SU-DHL-6 (cell line): ENCODE measurements at regions not wholly inside any gene's neighbourhood (a gene's known extent, or its start where the extent isn't known, plus 50 kb on each side); places are given as distances from the start of the nearest gene placed in this dataset.

Experiments
- H2AFZ ChIP-seq: fragments of 200-600 bp; sonication (generic); 2 replicates; pipeline ENCODE4 v1.6.1; 2014; ENCODE audit warnings: low read depth, mild to moderate bottlenecking, moderate library complexity, mixed read lengths, antibody characterized with exemption, low read length; ENCODE audit not compliant: severe bottlenecking
- H3F3A ChIP-seq: fragments of 200-600 bp; shearing (Covaris generic); 2 replicates; pipeline ENCODE4 v1.6.0; 2016; ENCODE audit warnings: antibody characterized with exemption, mild to moderate bottlenecking; ENCODE audit not compliant: insufficient read depth
- H3K27ac ChIP-seq: fragments of 200-600 bp; sonication (generic); 2 replicates; pipeline ENCODE4 v1.5.1; 2016; ENCODE audit warnings: low read depth, mild to moderate bottlenecking, low read length, moderate library complexity, mixed read lengths
- H3K27me3 ChIP-seq: fragments of 200-600 bp; sonication (generic), shearing (Covaris generic); 2 replicates; pipeline ENCODE4 v1.6.0; 2014; ENCODE audit warnings: mild to moderate bottlenecking, low read length
- H3K36me3 ChIP-seq: fragments of 200-600 bp; sonication (generic); 2 replicates; pipeline ENCODE4 v1.6.1; 2014; ENCODE audit warnings: mild to moderate bottlenecking, low read length, mixed read lengths
- H3K4me2 ChIP-seq: fragments of 300-600, 200-600 bp; shearing (Covaris generic), sonication (generic); 2 replicates; pipeline ENCODE4 v1.6.0; 2014; ENCODE audit warnings: low read length, low read depth, mild to moderate bottlenecking; ENCODE audit not compliant: poor library complexity, severe bottlenecking
- H3K4me3 ChIP-seq: fragments of 200-600 bp; sonication (generic); 2 replicates; pipeline ENCODE4 v1.5.1; 2014; ENCODE audit warnings: antibody characterized with exemption, low read length, mild to moderate bottlenecking, mixed read lengths; ENCODE audit not compliant: insufficient read depth, poor library complexity, severe bottlenecking
- H3K79me2 ChIP-seq: fragments of 200-600 bp; sonication (generic); 2 replicates; pipeline ENCODE4 v1.6.1; 2014; ENCODE audit warnings: mild to moderate bottlenecking, low read length, moderate library complexity; ENCODE audit not compliant: insufficient read depth
- H3K9ac ChIP-seq: fragments of 200-600 bp; sonication (generic); 2 replicates; pipeline ENCODE4 v1.7.0; 2014; ENCODE audit warnings: mild to moderate bottlenecking, low read length
- H3K9me2 ChIP-seq: fragments of 200-600 bp; sonication (generic); replicated peaks from 2 replicates; pipeline ENCODE4 v1.6.1; 2014; ENCODE audit warnings: low read length; ENCODE audit not compliant: insufficient read depth
- H3K9me3 ChIP-seq: fragments of 200-600 bp; sonication (generic); 2 replicates; pipeline ENCODE4 v1.6.1; 2014; ENCODE audit warnings: low read length, mixed read lengths; ENCODE audit not compliant: insufficient read depth
- H4K20me1 ChIP-seq: fragments of 200-600 bp; sonication (generic); 2 replicates; pipeline ENCODE4 v1.6.1; 2014; ENCODE audit warnings: low read depth, mild to moderate bottlenecking, antibody characterized with exemption, low read length, moderate library complexity, mixed read lengths
- EZH2phosphoT487 ChIP-seq: fragments of 200-600 bp; sonication (generic), shearing (Covaris generic); conservative IDR thresholded peaks from 2 replicates; pipeline ENCODE4 v1.6.1; 2018; ENCODE audit warnings: mild to moderate bottlenecking, antibody characterized with exemption, low read length, moderate library complexity, mixed read lengths
- TF ChIP-seq, protein P1 (sequence below): fragments of 200-600 bp; sonication (generic); IDR thresholded peaks from one replicate; pipeline ENCODE4 v1.5.1; 2017; ENCODE audit warnings: antibody characterized with exemption, mild to moderate bottlenecking, low read length, moderate library complexity; ENCODE audit not compliant: insufficient read depth, poor library complexity, severe bottlenecking

- no peak for TF ChIP-seq EZH2phosphoT487
- TF ChIP-seq, protein P1, sequence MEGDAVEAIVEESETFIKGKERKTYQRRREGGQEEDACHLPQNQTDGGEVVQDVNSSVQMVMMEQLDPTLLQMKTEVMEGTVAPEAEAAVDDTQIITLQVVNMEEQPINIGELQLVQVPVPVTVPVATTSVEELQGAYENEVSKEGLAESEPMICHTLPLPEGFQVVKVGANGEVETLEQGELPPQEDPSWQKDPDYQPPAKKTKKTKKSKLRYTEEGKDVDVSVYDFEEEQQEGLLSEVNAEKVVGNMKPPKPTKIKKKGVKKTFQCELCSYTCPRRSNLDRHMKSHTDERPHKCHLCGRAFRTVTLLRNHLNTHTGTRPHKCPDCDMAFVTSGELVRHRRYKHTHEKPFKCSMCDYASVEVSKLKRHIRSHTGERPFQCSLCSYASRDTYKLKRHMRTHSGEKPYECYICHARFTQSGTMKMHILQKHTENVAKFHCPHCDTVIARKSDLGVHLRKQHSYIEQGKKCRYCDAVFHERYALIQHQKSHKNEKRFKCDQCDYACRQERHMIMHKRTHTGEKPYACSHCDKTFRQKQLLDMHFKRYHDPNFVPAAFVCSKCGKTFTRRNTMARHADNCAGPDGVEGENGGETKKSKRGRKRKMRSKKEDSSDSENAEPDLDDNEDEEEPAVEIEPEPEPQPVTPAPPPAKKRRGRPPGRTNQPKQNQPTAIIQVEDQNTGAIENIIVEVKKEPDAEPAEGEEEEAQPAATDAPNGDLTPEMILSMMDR = no peak
- no peak overlapping the region for H3K4me2 ChIP-seq
- H4K20me1 ChIP-seq = no peaks in the 10 kb centered on the region
- no peaks in the 10 kb centered on the region for H3K27me3 ChIP-seq
- no peak overlapping the region for H3K4me3 ChIP-seq
- no peak overlapping the region for H3K27ac ChIP-seq
- H2AFZ ChIP-seq = no peak overlapping the region
- H3F3A ChIP-seq = no peaks in the 10 kb centered on the region
- H3K79me2 ChIP-seq = no peaks in the 10 kb centered on the region
- H3K9me2 ChIP-seq = no peaks in the 10 kb centered on the region
- no peak overlapping the region for H3K9ac ChIP-seq
- H3K9me3 ChIP-seq = no peaks in the 10 kb centered on the region
- no peaks in the 10 kb centered on the region for H3K36me3 ChIP-seq
Observed at GRCh38 chr15:70354346-70354905, 256.7 kb upstream of the TLE3 start.

DNA sequence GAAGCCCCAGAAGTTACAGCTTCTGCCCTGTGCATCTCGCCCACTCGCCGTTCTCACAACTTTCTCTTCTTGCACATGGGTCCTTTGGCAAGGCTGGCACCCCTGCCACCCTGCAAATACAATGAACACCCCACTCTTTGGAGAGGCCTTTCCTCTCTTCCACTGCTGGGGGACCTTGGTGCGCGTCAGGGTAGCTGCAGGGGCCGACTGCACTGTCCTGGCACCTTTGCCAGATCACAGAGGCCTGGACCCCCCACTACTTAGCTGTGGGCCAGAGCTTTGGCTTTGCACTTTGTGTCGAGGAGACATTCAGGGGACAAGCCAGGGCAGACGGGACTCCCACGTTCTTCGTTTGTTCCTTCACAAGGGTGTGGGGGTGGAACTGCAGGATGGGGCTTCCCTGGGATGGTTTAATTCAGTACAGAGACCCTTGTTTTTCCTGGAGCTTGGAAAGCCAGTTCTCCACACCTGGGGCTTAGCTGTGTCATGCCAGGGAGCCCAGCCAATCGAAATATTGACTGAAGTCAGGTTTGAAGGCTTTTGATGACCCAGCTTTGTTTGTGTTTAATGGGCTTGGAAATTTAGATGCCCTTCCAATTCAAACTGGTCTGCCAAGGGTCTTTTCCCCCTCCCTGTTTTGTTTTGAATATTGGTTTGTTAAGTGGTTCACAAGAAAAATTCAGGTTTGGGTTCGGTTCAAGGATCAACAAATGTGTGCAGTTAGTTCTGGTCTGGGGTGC is 256.1 kb upstream of the TLE3 start:
- Histone ChIP-seq H3K9ac (no peak overlapping the region), H3F3A (no peaks in the 10 kb centered on the region), H4K20me1 (no peaks in the 10 kb centered on the region), H3K27me3 (no peaks in the 10 kb centered on the region), H3K27ac (no peak overlapping the region), H3K9me2 (no peaks in the 10 kb centered on the region), H3K36me3 (no peaks in the 10 kb centered on the region), H3K79me2 (no peaks in the 10 kb centered on the region), H3K4me2 (no peak overlapping the region), H2AFZ (no peak overlapping the region), H3K9me3 (no peaks in the 10 kb centered on the region), H3K4me3 (no peak overlapping the region)
- TF ChIP-seq, protein P1 = no peak
- TF ChIP-seq EZH2phosphoT487 = no peak

- H3K9me2 ChIP-seq = no peaks in the 10 kb centered on the region
- H3K79me2 ChIP-seq = no peaks in the 10 kb centered on the region
- H3F3A ChIP-seq = no peaks in the 10 kb centered on the region
- no peaks in the 10 kb centered on the region for H3K27me3 ChIP-seq
- no peak for TF ChIP-seq EZH2phosphoT487
- TF ChIP-seq, protein P1 = no peak
- H4K20me1 ChIP-seq = no peaks in the 10 kb centered on the region
- no peak overlapping the region for H3K4me3 ChIP-seq
- no peaks in the 10 kb centered on the region for H3K9me3 ChIP-seq
- no peak overlapping the region for H2AFZ ChIP-seq
- H3K4me2 ChIP-seq = no peak overlapping the region
- no peak overlapping the region for H3K27ac ChIP-seq
- no peak overlapping the region for H3K9ac ChIP-seq
- no peaks in the 10 kb centered on the region for H3K36me3 ChIP-seq
Observed at GRCh38 chr15:70351941-70352774, 254.4 kb upstream of the TLE3 start.
